Liver (tissue), 8 donors: ENCODE measurements at regions not wholly inside any gene's neighbourhood (a gene's known extent, or its start where the extent isn't known, plus 50 kb on each side); places are given as distances from the start of the nearest gene placed in this dataset.

ENCODE experiments used
- DNase-seq: peaks from one replicate; pipeline ENCODE4 v3.0.0-alpha.2; 2017; ENCODE audit warnings: low spot score
- H3K27ac ChIP-seq, 2 donors: one replicate each; pipeline ENCODE4 v1.7.0; 2013; ENCODE audit warnings: inconsistent platforms in 2 of 2, low read length in 2 of 2, control low read depth in 1 of 2, low read depth in 1 of 2, mild to moderate bottlenecking in 1 of 2
- H3K27me3 ChIP-seq, 4 donors: one replicate each; pipeline versions ENCODE4 v1.6.1 to v1.7.0; 2013; ENCODE audit warnings: low read length in 3 of 4, inconsistent platforms in 1 of 4, mild to moderate bottlenecking in 1 of 4, moderate library complexity in 1 of 4; ENCODE audit not compliant: control insufficient read depth in 4 of 4, insufficient read depth in 4 of 4
- H3K36me3 ChIP-seq, 4 donors: one replicate each; pipeline versions ENCODE4 v1.6.1 to v1.7.0; 2013; ENCODE audit warnings: low read length in 3 of 4, mild to moderate bottlenecking in 3 of 4, low read depth in 1 of 4, moderate library complexity in 1 of 4; ENCODE audit not compliant: control insufficient read depth in 4 of 4, insufficient read depth in 3 of 4
- H3K4me1 ChIP-seq, 4 donors: one replicate each; pipeline versions ENCODE4 v1.6.1 to v1.7.0; 2013; ENCODE audit warnings: low read length in 3 of 4, mild to moderate bottlenecking in 3 of 4, moderate library complexity in 1 of 4; ENCODE audit not compliant: control insufficient read depth in 4 of 4, insufficient read depth in 4 of 4
- H3K4me3 ChIP-seq, 3 donors: one replicate each; pipeline versions ENCODE4 v1.6.1 to v1.7.0; 2013; ENCODE audit warnings: low read length in 3 of 3, control low read depth in 1 of 3, low read depth in 1 of 3, mild to moderate bottlenecking in 1 of 3
- H3K9ac ChIP-seq, 2 donors: one replicate each; pipeline ENCODE4 v1.7.0; 2013; ENCODE audit warnings: low read length in 2 of 2, mild to moderate bottlenecking in 2 of 2, moderate library complexity in 2 of 2, control low read depth in 1 of 2, low read depth in 1 of 2
- H3K9me3 ChIP-seq, 4 donors: one replicate each; pipeline versions ENCODE4 v1.6.1 to v1.7.0; 2013; ENCODE audit warnings: low read length in 3 of 4; ENCODE audit not compliant: control insufficient read depth in 4 of 4
- CTCF ChIP-seq: fragments of 150-350 bp; IDR thresholded peaks from 2 replicates; pipeline ENCODE4 v1.5.1; 2017; ENCODE audit warnings: improper control_type of control experiment, low read depth, low read length; ENCODE audit not compliant: missing input control
- FOXA1 ChIP-seq: IDR thresholded peaks from 2 replicates; pipeline ENCODE4 v1.6.1; 2016; ENCODE audit warnings: antibody characterized with exemption
- FOXA2 ChIP-seq: IDR thresholded peaks from 2 replicates; pipeline ENCODE4 v1.6.1; 2016; ENCODE audit warnings: antibody characterized with exemption
- GABPA ChIP-seq, 2 donors: IDR thresholded peaks in 1 of 2; conservative IDR thresholded peaks in 1 of 2; 2 replicates each; pipeline ENCODE4 v1.6.1; 2016; ENCODE audit warnings: antibody characterized with exemption in 2 of 2, mild to moderate bottlenecking in 1 of 2, moderate library complexity in 1 of 2
- HNF4A ChIP-seq, 2 donors: conservative IDR thresholded peaks; 2 replicates each; pipeline ENCODE4 v1.6.1; 2016; ENCODE audit warnings: antibody characterized with exemption in 2 of 2, mild to moderate bottlenecking in 2 of 2
- HNF4G ChIP-seq: IDR thresholded peaks from 2 replicates; pipeline ENCODE4 v1.6.1; 2016; ENCODE audit warnings: antibody characterized with exemption
- MAX ChIP-seq: IDR thresholded peaks from 2 replicates; pipeline ENCODE4 v1.6.1; 2016; ENCODE audit warnings: antibody characterized with exemption
- NR2F2 ChIP-seq: IDR thresholded peaks from 2 replicates; pipeline ENCODE4 v1.6.1; 2016; ENCODE audit warnings: antibody characterized with exemption
- REST ChIP-seq: IDR thresholded peaks from 2 replicates; pipeline ENCODE4 v1.6.1; 2016; ENCODE audit warnings: antibody characterized with exemption, mild to moderate bottlenecking
- RXRA ChIP-seq, 2 donors: IDR thresholded peaks; 2 replicates each; pipeline ENCODE4 v1.6.1; 2017 to 2018; ENCODE audit warnings: antibody characterized with exemption in 2 of 2, mild to moderate bottlenecking in 1 of 2
- TAF1 ChIP-seq: conservative IDR thresholded peaks from 2 replicates; pipeline ENCODE4 v1.6.1; 2016; ENCODE audit warnings: antibody characterized with exemption, mild to moderate bottlenecking
- YY1 ChIP-seq: IDR thresholded peaks from 2 replicates; pipeline ENCODE4 v1.6.1; 2016; ENCODE audit warnings: antibody characterized with exemption, mild to moderate bottlenecking
- ZBTB33 ChIP-seq: IDR thresholded peaks from 2 replicates; pipeline ENCODE4 v1.6.1; 2016; ENCODE audit warnings: antibody characterized with exemption
- WGBS: extraction: QIAGEN DNeasy Blood & Tissue Kit; methylation state at CpG from one replicate; pipeline ENCODE4 v1.1.7; 2013; 5-methylcytosine and 5-hydroxymethylcytosine counted together
- donor health status: healthy.
- donor health status: healthy.
- donor health status: healthy.
- donor health status: healthy.
- donor health status: healthy.

- no peak for TF ChIP-seq HNF4A (conservative IDR thresholded peaks at IDR 0.05)
- no peak for TF ChIP-seq MAX
- no peak for TF ChIP-seq FOXA2
- TF ChIP-seq FOXA1: no peak
- TF ChIP-seq CTCF: no peak
- TF ChIP-seq RXRA (IDR thresholded peaks at IDR 0.05): no peak
Measured at GRCh38 chr3:30332196-30333021, 274.0 kb upstream of the TGFBR2 start (continued).

GRCh38 chr3:30333143-30333542 is 273.3 kb upstream of the TGFBR2 start:
- DNase-seq: no peak
- no peak overlapping the region for H3K27ac ChIP-seq
- H3K4me3 ChIP-seq: no peak overlapping the region
- TF ChIP-seq RXRA (IDR thresholded peaks at IDR 0.05) (no peak), CTCF (no peak), MAX (no peak), FOXA1 (no peak), NR2F2 (no peak), HNF4G (no peak), ZBTB33 (no peak), TAF1 (no peak), GABPA (IDR thresholded peaks at IDR 0.05 in 1 of 2, conservative IDR thresholded peaks at IDR 0.05 in 1 of 2) (no peak), YY1 (no peak)
- H3K9me3 ChIP-seq: no peaks in the 10 kb centered on the region
- no peaks in the 10 kb centered on the region for H3K4me1 ChIP-seq
- no peaks in the 10 kb centered on the region for H3K36me3 ChIP-seq
- H3K9ac ChIP-seq: no peak overlapping the region
- WGBS: 86% methylated on average over 6 of the region's 6 CpGs
- no peaks in the 10 kb centered on the region for H3K27me3 ChIP-seq

GRCh38 chr3:30333903-30334302 is 272.5 kb upstream of the TGFBR2 start:
- no peak overlapping the region for H3K4me3 ChIP-seq
- whole genome bisulfite sequencing: 96% methylated on average over 1 of the region's 1 CpG
- DNase-seq: no peak
- TF ChIP-seq HNF4G (no peak), REST (no peak), HNF4A (conservative IDR thresholded peaks at IDR 0.05) (no peak)
- H3K27ac ChIP-seq: no peak overlapping the region
- H3K36me3 ChIP-seq: no peaks in the 10 kb centered on the region
- H3K4me1 ChIP-seq: no peaks in the 10 kb centered on the region
- H3K9me3 ChIP-seq: no peaks in the 10 kb centered on the region
- H3K9ac ChIP-seq: no peak overlapping the region
- H3K27me3 ChIP-seq: no peaks in the 10 kb centered on the region
